ENCODE measurements at regions not wholly inside any gene's neighbourhood (a gene's known extent, or its start where the extent isn't known, plus 50 kb on each side); places are given as distances from the start of the nearest gene placed in this dataset.

DNA sequence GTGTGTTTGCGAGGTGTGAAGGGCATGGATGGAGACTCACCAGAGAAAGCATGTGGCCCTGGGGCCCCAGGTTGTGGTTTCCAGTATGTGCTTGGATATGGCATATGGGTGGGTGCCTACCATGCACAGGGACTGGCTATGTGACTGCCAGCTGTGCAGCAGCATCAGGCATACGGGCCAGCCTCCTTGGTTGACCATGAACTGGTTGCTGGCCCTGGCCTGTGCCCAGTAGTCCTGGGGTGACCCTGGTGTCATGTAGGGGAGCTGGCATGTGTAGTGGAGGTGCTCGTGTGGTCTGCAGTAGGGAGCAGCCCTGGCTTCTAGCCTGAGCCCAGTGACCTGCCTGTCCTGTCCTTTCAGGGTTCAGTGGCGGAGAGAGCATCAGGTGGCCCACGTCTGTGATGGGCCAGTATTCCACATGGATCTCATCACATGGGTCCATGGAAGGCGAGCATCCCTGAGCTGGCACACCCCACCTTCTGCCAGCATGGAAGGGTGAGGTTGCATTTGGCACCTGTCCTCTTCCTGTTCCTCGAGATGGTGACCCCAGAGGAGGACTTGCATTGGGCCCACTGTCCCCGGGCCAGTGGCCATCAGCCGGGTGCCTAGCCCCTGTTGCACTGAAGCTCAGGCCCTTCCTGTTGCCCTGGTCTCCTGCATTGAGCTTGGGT lies 228.9 kb downstream of the SNRPN start:
- TF ChIP-seq CTCF (IDR thresholded peaks at IDR 0.05) = no peak
- no peak for TF ChIP-seq POLR2A (IDR thresholded peaks at IDR 0.05)
